ENCODE measurements at regions not wholly inside any gene's neighbourhood (a gene's known extent, or its start where the extent isn't known, plus 50 kb on each side); places are given as distances from the start of the nearest gene placed in this dataset.

- H3K9me1 ChIP-seq (ENCODE audit: control insufficient read depth, insufficient read depth, low read length) = no peaks in the 10 kb centered on the region
- H4K20me1 ChIP-seq (replicated peaks; ENCODE audit: control insufficient read depth, insufficient read depth, low read length) = no peaks in the 10 kb centered on the region
- DNase-seq (ENCODE audit: extremely low read depth in 1 of 4, low spot score in 3 of 4) (no peak), ATAC-seq (no peak), FAIRE-seq (no peak)
- 2% methylated on average over 4 of the region's 4 CpGs for WGBS (ENCODE audit: insufficient coverage, low coverage, missing lambda C conversion rate)
- H3K4me1 ChIP-seq (replicated peaks in 1 of 2; ENCODE audit: control insufficient read depth in 2 of 2, insufficient read depth in 2 of 2, low read length in 2 of 2) = no peaks in the 10 kb centered on the region
- H3K9me3 ChIP-seq (replicated peaks; ENCODE audit: control insufficient read depth, insufficient read depth, low read depth, low read length) = no peaks in the 10 kb centered on the region
- no peaks in the 10 kb centered on the region for H3K36me3 ChIP-seq (ENCODE audit: control insufficient read depth, insufficient read depth, low read length)
- H3K79me2 ChIP-seq (ENCODE audit: control insufficient read depth, insufficient read depth, low read length) = no peaks in the 10 kb centered on the region
- no peak for TF ChIP-seq GTF2B (IDR thresholded peaks at IDR 0.05; ENCODE audit: extremely low read depth, insufficient read length)
- TF ChIP-seq, protein P1, sequence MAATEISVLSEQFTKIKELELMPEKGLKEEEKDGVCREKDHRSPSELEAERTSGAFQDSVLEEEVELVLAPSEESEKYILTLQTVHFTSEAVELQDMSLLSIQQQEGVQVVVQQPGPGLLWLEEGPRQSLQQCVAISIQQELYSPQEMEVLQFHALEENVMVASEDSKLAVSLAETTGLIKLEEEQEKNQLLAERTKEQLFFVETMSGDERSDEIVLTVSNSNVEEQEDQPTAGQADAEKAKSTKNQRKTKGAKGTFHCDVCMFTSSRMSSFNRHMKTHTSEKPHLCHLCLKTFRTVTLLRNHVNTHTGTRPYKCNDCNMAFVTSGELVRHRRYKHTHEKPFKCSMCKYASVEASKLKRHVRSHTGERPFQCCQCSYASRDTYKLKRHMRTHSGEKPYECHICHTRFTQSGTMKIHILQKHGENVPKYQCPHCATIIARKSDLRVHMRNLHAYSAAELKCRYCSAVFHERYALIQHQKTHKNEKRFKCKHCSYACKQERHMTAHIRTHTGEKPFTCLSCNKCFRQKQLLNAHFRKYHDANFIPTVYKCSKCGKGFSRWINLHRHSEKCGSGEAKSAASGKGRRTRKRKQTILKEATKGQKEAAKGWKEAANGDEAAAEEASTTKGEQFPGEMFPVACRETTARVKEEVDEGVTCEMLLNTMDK (IDR thresholded peaks at IDR 0.05; ENCODE audit: borderline replicate concordance, insufficient read depth, low read depth, low read length, poor library complexity, severe bottlenecking) = no peak
- no peak for TF ChIP-seq ZNF12 (CRISPR knock-in tag; IDR thresholded peaks at IDR 0.05)
- TF ChIP-seq YY1 (IDR thresholded peaks at IDR 0.05; ENCODE audit: borderline replicate concordance in 1 of 3, control insufficient read depth in 1 of 3, extremely low read depth in 1 of 3, insufficient read depth in 3 of 3, insufficient read length in 1 of 3, insufficient replicate concordance in 2 of 3, low read depth in 1 of 3, low read length in 2 of 3) = no peak
- TF ChIP-seq ZNF551 (CRISPR knock-in tag; IDR thresholded peaks at IDR 0.05) = no peak
- no peak for TF ChIP-seq OTX1 (CRISPR knock-in tag; IDR thresholded peaks at IDR 0.05)
- TF ChIP-seq, protein P2, sequence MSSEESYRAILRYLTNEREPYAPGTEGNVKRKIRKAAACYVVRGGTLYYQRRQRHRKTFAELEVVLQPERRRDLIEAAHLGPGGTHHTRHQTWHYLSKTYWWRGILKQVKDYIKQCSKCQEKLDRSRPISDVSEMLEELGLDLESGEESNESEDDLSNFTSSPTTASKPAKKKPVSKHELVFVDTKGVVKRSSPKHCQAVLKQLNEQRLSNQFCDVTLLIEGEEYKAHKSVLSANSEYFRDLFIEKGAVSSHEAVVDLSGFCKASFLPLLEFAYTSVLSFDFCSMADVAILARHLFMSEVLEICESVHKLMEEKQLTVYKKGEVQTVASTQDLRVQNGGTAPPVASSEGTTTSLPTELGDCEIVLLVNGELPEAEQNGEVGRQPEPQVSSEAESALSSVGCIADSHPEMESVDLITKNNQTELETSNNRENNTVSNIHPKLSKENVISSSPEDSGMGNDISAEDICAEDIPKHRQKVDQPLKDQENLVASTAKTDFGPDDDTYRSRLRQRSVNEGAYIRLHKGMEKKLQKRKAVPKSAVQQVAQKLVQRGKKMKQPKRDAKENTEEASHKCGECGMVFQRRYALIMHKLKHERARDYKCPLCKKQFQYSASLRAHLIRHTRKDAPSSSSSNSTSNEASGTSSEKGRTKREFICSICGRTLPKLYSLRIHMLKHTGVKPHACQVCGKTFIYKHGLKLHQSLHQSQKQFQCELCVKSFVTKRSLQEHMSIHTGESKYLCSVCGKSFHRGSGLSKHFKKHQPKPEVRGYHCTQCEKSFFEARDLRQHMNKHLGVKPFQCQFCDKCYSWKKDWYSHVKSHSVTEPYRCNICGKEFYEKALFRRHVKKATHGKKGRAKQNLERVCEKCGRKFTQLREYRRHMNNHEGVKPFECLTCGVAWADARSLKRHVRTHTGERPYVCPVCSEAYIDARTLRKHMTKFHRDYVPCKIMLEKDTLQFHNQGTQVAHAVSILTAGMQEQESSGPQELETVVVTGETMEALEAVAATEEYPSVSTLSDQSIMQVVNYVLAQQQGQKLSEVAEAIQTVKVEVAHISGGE (CRISPR knock-in tag; IDR thresholded peaks at IDR 0.05) = no peak
- TF ChIP-seq CEBPB (tag; IDR thresholded peaks at IDR 0.05) = no peak
- CTCF ChIA-PET (ENCODE audit: low intra/inter-chr PET ratio) = no interaction called here
- in situ Hi-C loops (cut with MboI) (no loop called here), intact Hi-C loops (cut with micrococcal nuclease) (no loop called here)
- no peaks in the 10 kb centered on the region for H3K27me3 ChIP-seq (ENCODE audit: control insufficient read depth in 2 of 2, insufficient read depth in 2 of 2, low read length in 2 of 2)
- no peak overlapping the region for H3K4me2 ChIP-seq (ENCODE audit: insufficient read depth, low read length)
- no peak overlapping the region for H3K27ac ChIP-seq (ENCODE audit: extremely low read depth, low read depth, low read length)
- no peak overlapping the region for H3K9ac ChIP-seq (ENCODE audit: insufficient read depth in 1 of 2, low read depth in 2 of 2, low read length in 2 of 2)
- POLR2A ChIA-PET = no interaction called here
- no peak overlapping the region for H3K4me3 ChIP-seq
- BruUV-seq (replicated peaks) = no TSS peak
- no peak overlapping the region for H2AFZ ChIP-seq (ENCODE audit: low read depth, low read length)
Measured at GRCh38 chr6:164640956-164641355, 668.4 kb downstream of the C6orf118 start.

All from K562 (cell line).